ENCODE measurements at regions not wholly inside any gene's neighbourhood (a gene's known extent, or its start where the extent isn't known, plus 50 kb on each side); places are given as distances from the start of the nearest gene placed in this dataset.
"Not testable (repeated sequence)": the region's sequence is repeated elsewhere in the genome, so short reads cannot be mapped to it uniquely, and the experiment has no call there.

DNA sequence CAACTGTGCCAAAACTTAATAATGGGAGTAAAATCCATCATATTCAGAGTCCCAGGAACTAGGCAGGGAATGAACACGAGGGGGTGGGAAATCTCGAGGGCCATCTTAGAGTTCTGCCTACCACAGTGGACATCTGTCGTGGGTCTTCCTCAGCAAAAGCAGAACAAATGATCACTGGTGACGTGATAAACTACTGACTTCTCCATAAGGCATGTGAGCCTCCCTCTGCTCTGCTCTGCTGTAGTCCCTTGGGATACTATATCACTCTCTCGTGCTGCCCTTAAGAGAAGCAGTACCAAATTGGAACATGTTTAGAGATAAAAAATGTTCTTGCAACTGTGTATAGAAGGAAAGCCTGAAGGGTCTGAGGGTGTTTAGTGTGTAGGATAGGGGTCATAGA is 180.5 kb downstream of the SPDYE17 start:
- TF ChIP-seq CTCF (conservative IDR thresholded peaks at IDR 0.05; ENCODE audit: low read depth, low read length); RFX5 (IDR thresholded peaks at IDR 0.05; ENCODE audit: low read depth, low read length); POLR2A (IDR thresholded peaks at IDR 0.05; ENCODE audit: low read depth, low read length); MXI1 (IDR thresholded peaks at IDR 0.05; ENCODE audit: borderline replicate concordance, low read depth, low read length); CEBPB (IDR thresholded peaks at IDR 0.05; ENCODE audit: low read depth, low read length); RAD21 (IDR thresholded peaks at IDR 0.05; ENCODE audit: low read length); RCOR1 (IDR thresholded peaks at IDR 0.05; ENCODE audit: insufficient replicate concordance, low read length): not testable (repeated sequence)
- TF ChIP-seq, protein P1, sequence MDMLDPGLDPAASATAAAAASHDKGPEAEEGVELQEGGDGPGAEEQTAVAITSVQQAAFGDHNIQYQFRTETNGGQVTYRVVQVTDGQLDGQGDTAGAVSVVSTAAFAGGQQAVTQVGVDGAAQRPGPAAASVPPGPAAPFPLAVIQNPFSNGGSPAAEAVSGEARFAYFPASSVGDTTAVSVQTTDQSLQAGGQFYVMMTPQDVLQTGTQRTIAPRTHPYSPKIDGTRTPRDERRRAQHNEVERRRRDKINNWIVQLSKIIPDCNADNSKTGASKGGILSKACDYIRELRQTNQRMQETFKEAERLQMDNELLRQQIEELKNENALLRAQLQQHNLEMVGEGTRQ (IDR thresholded peaks at IDR 0.05; ENCODE audit: low read depth, low read length): not testable (repeated sequence)
- TF ChIP-seq, protein P2, sequence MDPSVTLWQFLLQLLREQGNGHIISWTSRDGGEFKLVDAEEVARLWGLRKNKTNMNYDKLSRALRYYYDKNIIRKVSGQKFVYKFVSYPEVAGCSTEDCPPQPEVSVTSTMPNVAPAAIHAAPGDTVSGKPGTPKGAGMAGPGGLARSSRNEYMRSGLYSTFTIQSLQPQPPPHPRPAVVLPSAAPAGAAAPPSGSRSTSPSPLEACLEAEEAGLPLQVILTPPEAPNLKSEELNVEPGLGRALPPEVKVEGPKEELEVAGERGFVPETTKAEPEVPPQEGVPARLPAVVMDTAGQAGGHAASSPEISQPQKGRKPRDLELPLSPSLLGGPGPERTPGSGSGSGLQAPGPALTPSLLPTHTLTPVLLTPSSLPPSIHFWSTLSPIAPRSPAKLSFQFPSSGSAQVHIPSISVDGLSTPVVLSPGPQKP (IDR thresholded peaks at IDR 0.05; ENCODE audit: borderline replicate concordance, low read depth, low read length): not testable (repeated sequence)

All from IMR-90 (cell line).